ENCODE measurements at regions not wholly inside any gene's neighbourhood (a gene's known extent, or its start where the extent isn't known, plus 50 kb on each side); places are given as distances from the start of the nearest gene placed in this dataset.

DNA sequence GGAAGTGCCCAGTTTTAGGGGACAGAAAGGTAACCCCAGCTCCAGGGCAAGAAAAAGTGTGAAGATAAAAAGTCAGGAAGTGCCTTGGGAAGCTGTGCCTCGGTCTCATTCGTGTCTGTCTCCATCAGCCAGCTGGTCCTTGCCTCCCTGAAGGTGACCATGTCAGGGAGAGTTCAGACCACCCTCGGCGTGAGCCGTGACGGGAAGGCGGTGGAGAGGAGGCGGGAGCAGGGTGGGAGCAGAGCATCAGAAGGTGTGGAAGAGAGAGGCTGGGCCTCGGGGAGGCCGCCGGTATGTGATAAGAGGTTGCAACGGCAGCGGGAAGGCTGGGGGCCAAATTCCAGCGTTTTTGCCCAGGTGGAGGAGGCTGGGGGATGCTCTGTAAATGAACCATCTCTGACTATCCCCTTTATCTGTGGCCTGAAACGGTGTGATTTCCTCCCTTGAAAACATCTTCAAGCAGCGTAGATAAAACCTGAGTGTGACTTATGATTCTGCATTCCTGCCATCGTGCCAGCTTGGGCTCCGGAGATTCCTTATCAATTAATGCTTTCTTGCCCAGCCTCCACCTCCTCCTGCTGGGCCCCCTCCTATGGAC is 251.8 kb downstream of the IRF8 start:
- Mint-ChIP-seq H3K4me1 (ENCODE audit: unreplicated experiment) (no peaks in the 10 kb centered on the region), H3K36me3 (ENCODE audit: unreplicated experiment) (no peaks in the 10 kb centered on the region), H3K9me3 (ENCODE audit: unreplicated experiment) (no peaks in the 10 kb centered on the region), H3K27me3 (ENCODE audit: unreplicated experiment) (peaks cover 41% of the 10 kb centered on the region), H3K27ac (ENCODE audit: unreplicated experiment) (no peak overlapping the region), H3K4me3 (ENCODE audit: unreplicated experiment) (no peak overlapping the region)
- TF ChIP-seq, protein P1, sequence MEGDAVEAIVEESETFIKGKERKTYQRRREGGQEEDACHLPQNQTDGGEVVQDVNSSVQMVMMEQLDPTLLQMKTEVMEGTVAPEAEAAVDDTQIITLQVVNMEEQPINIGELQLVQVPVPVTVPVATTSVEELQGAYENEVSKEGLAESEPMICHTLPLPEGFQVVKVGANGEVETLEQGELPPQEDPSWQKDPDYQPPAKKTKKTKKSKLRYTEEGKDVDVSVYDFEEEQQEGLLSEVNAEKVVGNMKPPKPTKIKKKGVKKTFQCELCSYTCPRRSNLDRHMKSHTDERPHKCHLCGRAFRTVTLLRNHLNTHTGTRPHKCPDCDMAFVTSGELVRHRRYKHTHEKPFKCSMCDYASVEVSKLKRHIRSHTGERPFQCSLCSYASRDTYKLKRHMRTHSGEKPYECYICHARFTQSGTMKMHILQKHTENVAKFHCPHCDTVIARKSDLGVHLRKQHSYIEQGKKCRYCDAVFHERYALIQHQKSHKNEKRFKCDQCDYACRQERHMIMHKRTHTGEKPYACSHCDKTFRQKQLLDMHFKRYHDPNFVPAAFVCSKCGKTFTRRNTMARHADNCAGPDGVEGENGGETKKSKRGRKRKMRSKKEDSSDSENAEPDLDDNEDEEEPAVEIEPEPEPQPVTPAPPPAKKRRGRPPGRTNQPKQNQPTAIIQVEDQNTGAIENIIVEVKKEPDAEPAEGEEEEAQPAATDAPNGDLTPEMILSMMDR (IDR thresholded peaks at IDR 0.05): no peak
- no peak for DNase-seq (ENCODE audit: extremely low spot score, unreplicated experiment)

DNA sequence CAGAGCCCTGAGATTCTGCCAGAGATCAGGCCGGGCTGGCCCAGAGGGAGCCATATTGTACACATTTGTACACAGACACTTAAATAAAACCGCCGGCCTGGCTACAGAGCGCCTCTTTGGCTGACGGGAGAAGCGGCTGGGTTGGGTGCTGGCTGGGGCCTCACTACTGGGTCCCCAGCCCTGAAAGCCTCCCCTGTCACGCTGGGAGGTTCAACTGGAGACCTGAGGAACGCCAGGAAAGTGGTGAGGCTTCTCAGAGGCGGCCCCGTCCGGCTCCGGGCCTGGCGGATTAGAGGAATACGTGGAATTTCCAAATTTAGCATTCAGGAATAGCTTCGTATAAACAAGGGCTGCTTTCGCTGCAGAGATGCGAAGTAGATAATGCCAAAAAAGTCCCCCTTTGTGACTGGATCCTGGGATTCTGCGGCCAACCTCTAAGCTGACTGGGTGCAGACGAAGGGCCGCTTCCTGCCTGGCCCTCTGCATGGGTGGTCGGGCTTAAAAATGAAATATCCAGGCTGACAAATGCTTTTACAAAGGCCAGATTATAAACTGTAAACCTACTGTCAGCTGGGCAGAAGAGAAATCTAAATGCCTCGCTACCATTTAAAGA is 252.4 kb downstream of the IRF8 start:
- Mint-ChIP-seq H3K4me1 (ENCODE audit: unreplicated experiment) (no peaks in the 10 kb centered on the region), H3K27ac (ENCODE audit: unreplicated experiment) (no peak overlapping the region), H3K36me3 (ENCODE audit: unreplicated experiment) (no peaks in the 10 kb centered on the region), H3K4me3 (ENCODE audit: unreplicated experiment) (no peak overlapping the region), H3K9me3 (ENCODE audit: unreplicated experiment) (no peaks in the 10 kb centered on the region), H3K27me3 (ENCODE audit: unreplicated experiment) (peaks cover 40% of the 10 kb centered on the region)
- DNase-seq (ENCODE audit: extremely low spot score, unreplicated experiment): no peak
- TF ChIP-seq, protein P1 (IDR thresholded peaks at IDR 0.05): no peak

DNA sequence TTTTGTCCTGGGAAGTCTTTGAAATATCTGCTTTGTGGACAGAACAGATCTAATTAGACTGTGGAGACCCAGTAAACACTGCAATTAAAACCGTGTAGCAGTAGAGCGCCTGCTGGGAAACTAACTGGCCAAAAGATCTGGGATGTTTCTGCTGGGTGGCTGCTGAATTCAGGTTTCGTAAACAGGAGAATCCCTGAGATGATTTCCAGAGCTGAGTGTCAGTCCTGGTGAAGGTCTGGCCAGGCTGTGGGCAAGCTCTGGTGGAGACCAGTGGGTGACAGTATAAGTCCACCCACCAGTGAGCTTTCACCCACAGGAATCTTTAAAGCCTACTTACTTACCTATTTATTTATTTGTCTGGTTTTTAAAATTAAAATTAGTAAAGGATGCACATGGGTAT is 257.2 kb downstream of the IRF8 start:
- DNase-seq (ENCODE audit: extremely low spot score, unreplicated experiment): no peak
- no peaks in the 10 kb centered on the region for H3K9me3 Mint-ChIP-seq (ENCODE audit: unreplicated experiment)
- H3K27me3 Mint-ChIP-seq (ENCODE audit: unreplicated experiment): peaks cover 20% of the 10 kb centered on the region
- TF ChIP-seq, protein P1 (IDR thresholded peaks at IDR 0.05): no peak
- H3K36me3 Mint-ChIP-seq (ENCODE audit: unreplicated experiment): no peaks in the 10 kb centered on the region
- no peak overlapping the region for H3K4me3 Mint-ChIP-seq (ENCODE audit: unreplicated experiment)
- no peaks in the 10 kb centered on the region for H3K4me1 Mint-ChIP-seq (ENCODE audit: unreplicated experiment)
- no peak overlapping the region for H3K27ac Mint-ChIP-seq (ENCODE audit: unreplicated experiment)

DNA sequence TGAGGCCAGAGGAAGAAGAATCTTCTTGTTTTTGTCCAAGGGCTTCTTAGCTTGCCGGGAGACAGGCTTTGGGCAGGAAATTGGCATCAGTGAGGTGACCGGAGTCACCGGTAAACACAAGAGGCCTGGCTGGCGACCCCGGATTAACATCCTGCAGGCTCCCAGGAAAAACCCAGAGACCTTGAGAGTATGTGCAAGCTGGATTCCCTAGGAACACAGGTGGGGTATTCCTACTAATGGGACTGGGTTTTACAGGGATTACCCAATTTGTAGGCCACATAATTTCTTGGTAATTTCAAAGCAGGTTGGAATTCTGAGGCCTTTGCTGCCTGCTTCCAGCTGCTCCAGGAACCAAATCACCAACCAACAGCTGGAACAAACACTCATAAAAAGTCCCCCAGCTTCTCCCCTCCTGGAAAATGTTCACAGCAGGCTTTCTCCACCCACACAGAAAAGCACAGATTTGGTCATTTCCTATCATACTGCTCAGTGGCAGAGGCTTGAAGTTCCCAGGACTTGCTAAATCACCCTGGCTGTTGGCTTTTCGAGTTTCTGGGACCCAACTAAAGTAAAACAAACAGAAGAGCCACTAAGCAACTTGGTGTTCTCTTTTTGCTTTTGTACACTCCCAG is 258.8 kb downstream of the IRF8 start:
- Mint-ChIP-seq H3K4me1 (ENCODE audit: unreplicated experiment) (no peaks in the 10 kb centered on the region), H3K4me3 (ENCODE audit: unreplicated experiment) (no peak overlapping the region), H3K27me3 (ENCODE audit: unreplicated experiment) (peaks cover 19% of the 10 kb centered on the region), H3K9me3 (ENCODE audit: unreplicated experiment) (no peaks in the 10 kb centered on the region), H3K36me3 (ENCODE audit: unreplicated experiment) (no peaks in the 10 kb centered on the region), H3K27ac (ENCODE audit: unreplicated experiment) (no peak overlapping the region)
- TF ChIP-seq, protein P1 (IDR thresholded peaks at IDR 0.05): no peak
- no peak for DNase-seq (ENCODE audit: extremely low spot score, unreplicated experiment)

GRCh38 chr16:86158688-86159360 is 259.9 kb downstream of the IRF8 start:
- Mint-ChIP-seq H3K4me3 (ENCODE audit: unreplicated experiment) (no peak overlapping the region), H3K36me3 (ENCODE audit: unreplicated experiment) (no peaks in the 10 kb centered on the region), H3K27me3 (ENCODE audit: unreplicated experiment) (peaks cover 18% of the 10 kb centered on the region), H3K27ac (ENCODE audit: unreplicated experiment) (no peak overlapping the region), H3K9me3 (ENCODE audit: unreplicated experiment) (no peaks in the 10 kb centered on the region), H3K4me1 (ENCODE audit: unreplicated experiment) (no peaks in the 10 kb centered on the region)
- TF ChIP-seq, protein P1 (IDR thresholded peaks at IDR 0.05): no peak
- DNase-seq (ENCODE audit: extremely low spot score, unreplicated experiment): no peak
